B cell (primary cell): ENCODE measurements at regions not wholly inside any gene's neighbourhood (a gene's known extent, or its start where the extent isn't known, plus 50 kb on each side); places are given as distances from the start of the nearest gene placed in this dataset.

ENCODE experiments used
- CTCF ChIP-seq: fragments of 200-600 bp; IDR thresholded peaks from one replicate; pipeline ENCODE4 v1.8.0; 2022; ENCODE audit warnings: antibody characterized with exemption, mild to moderate bottlenecking
- EZH2 ChIP-seq: IDR thresholded peaks from 2 replicates; pipeline ENCODE4 v1.6.1; 2012; ENCODE audit warnings: borderline replicate concordance, low read depth, mild to moderate bottlenecking, moderate library complexity, low read length; ENCODE audit not compliant: insufficient read depth, poor library complexity, severe bottlenecking

- TF ChIP-seq CTCF, result no peak
- TF ChIP-seq EZH2, result no peak
Observed at GRCh38 chr15:38824719-38825118, 260.1 kb upstream of the RASGRP1 start.
